ENCODE measurements at regions not wholly inside any gene's neighbourhood (a gene's known extent, or its start where the extent isn't known, plus 50 kb on each side); places are given as distances from the start of the nearest gene placed in this dataset.

DNA sequence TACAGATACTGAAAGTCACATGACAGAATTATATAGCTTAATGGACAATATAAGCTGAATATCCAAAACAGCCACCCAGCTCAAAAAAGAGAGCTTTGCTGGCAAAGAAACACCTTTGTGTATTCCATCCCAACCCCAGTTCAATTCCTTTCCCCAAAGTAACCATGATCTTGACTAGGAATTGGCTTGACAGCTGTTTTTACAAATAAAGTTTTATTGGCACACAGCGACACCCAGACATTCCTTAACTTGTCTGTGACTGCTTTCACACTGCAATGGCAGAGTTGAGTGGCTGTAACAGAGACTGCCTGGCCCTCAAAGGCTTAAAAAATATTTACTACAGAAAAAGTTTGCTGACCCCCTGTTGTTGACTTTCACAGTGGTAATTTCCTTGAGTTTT is 264.0 kb upstream of the TSHZ2 start:
- no peak for DNase-seq

- DNase-seq: no peak
Observed at GRCh38 chr20:52704553-52704952, 267.6 kb upstream of the TSHZ2 start.

DNA sequence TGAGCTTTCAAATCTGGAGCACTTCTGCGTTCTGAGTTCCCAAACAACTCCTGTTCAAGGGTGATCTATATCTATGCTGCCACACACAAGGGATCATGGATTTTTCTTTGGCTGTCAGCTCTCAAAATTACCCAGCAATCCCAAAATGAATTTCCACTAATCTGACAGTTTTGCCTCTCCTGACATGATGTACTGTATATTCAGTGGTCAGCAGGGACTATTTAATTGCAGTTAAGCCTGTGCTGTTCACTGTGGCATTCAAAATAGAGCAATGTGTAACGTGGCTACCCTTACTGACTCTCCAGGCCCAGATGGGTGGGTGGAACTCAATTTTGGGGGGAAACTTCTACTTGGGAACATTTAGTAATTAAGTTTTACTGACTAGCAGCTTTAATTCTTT is 283.8 kb upstream of the TSHZ2 start:
- DNase-seq: no peak

- DNase-seq: no peak
Observed at GRCh38 chr20:52684905-52685304, 287.3 kb upstream of the TSHZ2 start.

DNA sequence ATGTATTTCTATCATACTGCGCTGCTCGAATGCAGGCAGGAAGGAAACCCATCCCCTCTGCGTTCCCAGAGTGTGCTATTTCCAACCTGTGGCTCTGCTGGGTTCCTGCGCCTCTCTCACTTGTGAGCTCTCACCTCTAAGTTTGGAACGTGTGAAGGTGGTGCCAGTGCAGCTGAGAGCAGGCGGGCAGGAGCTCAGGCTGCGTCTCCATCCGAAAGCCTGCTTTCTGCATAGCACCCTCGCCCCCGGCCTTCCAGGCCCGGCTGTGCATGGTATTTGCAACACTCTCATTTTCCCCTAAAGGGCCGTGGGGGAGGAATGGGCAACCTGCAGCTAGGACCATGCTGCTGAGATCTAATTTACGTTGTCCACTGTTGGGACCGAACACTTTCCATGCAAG is 288.0 kb upstream of the TSHZ2 start:
- DNase-seq: no peak

- DNase-seq: no peak
Observed at GRCh38 chr20:52683761-52684160, 288.4 kb upstream of the TSHZ2 start.

- DNase-seq: no peak
Observed at GRCh38 chr20:52682237-52682636, 289.9 kb upstream of the TSHZ2 start.

DNA sequence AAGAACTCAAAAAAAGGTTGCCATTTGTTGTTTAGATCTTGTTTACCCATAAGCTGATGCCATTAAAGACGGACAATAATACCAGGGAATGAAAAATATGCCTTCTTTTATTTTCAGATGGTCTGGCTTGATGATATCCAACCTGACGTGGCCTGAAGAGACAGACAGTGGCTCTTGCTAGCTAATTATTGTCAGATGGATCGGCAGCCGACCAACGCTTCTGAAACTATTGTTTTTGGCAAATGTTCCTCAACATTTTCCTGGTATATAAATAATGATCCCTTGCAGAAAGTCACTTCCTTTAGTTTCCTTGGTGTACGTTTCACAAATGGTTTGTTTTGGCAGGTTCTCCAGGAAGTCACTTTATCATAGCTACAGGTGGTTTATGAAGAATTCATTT is 290.9 kb upstream of the TSHZ2 start:
- no peak for DNase-seq

DNA sequence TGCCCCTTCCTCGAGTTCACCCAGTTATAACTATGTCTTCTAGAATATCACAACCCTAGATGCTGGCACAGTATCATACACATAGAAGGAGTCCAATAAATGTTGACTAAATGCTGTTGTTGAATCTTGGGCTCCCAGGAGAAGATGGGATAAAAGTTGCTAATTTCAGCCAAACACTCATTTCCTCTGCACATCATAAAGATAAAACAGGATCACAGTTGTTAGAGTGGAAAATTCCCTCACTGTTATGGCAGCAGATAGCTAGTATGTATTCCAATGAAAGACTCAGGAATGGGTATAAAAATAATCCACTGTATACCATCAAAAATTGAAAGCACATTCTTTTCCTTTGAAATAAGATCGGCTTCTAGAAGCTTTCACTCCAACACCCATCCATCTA is 294.9 kb upstream of the TSHZ2 start:
- no peak for DNase-seq

- DNase-seq: no peak
Observed at GRCh38 chr20:52676283-52676995, 295.7 kb upstream of the TSHZ2 start.

- no peak for DNase-seq
Observed at GRCh38 chr20:52675375-52675774, 296.8 kb upstream of the TSHZ2 start.

- DNase-seq: no peak
Observed at GRCh38 chr20:52668626-52669025, 303.5 kb upstream of the TSHZ2 start.

- DNase-seq: no peak
Observed at GRCh38 chr20:52667358-52667757, 304.8 kb upstream of the TSHZ2 start.

GRCh38 chr20:52665441-52665840 is 306.7 kb upstream of the TSHZ2 start:
- no peak for DNase-seq

- DNase-seq: no peak
Observed at GRCh38 chr20:52655395-52655794, 316.8 kb upstream of the TSHZ2 start.

DNA sequence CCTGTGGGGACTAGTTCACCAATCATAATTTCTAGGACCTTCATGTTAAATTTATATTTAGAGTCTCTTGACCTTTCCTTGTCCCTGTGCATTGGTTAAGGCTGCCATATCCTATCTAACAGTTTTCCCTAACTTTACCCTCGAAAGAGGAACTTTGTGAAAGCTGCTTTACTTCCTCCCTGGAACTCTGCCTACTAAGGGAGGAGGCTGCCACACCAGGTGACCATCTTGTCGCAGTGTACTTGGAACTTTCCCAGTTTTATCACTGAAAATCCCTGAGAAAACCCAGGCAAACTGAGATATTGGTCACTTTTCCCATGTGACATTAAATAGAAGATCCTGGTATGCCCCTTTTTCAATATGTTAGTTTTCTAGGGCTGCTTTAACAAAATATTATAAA is 317.6 kb upstream of the TSHZ2 start:
- DNase-seq: no peak

- no peak for DNase-seq
Observed at GRCh38 chr20:52652271-52652670, 319.9 kb upstream of the TSHZ2 start.

DNA sequence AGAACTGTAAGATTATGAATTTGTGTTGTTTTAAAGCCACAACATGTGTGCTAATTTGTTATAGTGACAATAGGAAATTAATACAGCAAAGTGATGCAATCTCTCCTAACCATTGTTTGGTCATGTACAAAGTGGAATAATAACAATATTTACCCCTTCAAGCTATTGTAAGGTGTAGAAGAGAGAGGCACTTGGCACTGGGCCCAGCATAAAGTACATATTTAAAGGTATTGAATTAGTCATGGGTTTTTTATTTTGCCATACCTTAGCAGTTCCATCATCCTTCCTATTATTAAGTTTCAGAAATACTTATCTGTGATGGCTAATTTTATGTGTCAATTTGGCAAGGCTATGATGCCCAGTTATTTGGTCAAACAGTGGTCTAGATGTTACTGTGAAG is 322.4 kb upstream of the TSHZ2 start:
- DNase-seq: no peak

DNA sequence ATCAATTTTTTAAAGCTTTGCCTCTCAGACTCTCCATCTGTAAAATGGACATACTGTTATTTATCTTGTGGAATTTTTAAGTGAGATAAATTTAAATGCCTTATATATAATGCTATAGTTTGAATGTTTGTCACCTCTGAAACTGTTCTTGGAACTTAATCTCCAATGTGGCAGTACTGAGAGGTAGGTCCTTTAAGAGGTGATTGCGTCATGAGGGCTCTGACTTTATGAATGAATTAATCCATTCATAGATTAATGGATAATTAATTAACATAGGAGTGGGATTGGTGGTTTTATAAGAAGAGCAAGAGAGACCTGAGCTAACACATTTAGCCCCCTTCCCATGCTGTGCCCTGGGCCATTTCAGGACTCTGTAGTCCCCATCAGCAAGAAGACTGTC is 326.3 kb upstream of the TSHZ2 start:
- DNase-seq: no peak

- no peak for DNase-seq
Observed at GRCh38 chr20:52643034-52643433, 329.1 kb upstream of the TSHZ2 start.

DNA sequence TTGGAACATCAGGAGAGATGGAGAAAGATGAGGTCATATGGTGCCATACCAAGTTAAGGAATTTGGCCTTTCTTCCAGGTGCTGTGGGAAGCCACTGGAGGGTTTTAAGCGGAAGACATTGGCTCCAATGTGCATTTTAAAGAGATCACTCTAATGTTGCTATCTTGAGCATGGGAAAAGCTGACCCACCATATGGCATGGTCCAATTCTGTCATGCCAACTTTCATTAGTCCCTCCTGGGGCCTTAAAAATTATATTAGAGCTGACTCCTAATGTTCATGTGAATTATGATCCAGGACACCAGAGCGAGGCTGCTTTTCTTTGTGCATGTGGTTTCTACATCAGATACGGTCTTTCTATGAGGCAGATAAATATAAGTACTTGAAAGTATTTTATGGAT is 335.0 kb upstream of the TSHZ2 start:
- DNase-seq: no peak

DNA sequence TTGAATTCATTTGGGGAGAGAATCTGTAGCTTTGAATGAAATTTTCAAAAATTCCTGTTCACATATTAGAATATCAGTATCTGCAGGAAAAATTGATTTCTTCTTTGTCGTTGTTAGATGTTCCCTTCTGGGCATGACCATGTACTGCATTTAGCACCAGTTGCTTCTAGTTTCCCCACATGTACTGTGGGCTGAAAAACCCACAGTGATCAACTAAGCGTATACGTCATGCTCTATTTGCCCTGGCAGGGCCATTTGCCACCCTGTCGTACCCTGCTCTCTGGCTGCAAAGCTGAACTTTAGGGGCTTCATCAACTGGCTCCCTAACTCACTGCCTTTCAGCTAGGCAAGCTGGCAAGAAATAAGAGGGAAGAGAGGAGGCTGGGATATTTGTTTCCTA is 340.7 kb upstream of the TSHZ2 start:
- DNase-seq: no peak

- no peak for DNase-seq
Observed at GRCh38 chr20:52630138-52630537, 342.0 kb upstream of the TSHZ2 start.

- no peak for DNase-seq
Observed at GRCh38 chr20:52624281-52624680, 347.9 kb upstream of the TSHZ2 start.

GRCh38 chr20:52622081-52622480 is 350.1 kb upstream of the TSHZ2 start:
- DNase-seq: no peak

DNA sequence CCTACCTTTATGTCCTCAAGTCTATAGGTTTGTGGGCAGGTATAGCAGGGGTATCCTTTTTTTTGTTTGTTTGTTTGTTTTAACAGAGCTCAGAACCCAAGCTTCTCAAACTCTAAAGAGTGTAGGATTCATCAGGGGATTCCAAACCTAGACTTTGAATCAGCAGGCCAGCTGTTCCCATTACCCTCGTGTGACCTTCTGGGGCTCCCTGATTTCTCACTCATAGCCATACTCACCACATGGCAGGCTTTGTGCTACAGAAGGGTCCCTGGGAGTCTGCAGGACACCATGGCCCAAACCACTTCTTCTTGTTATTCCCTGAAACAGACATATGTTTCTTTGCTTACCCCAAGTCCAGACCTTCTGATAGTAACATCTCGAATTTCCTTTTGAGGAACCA is 350.8 kb upstream of the TSHZ2 start:
- DNase-seq: no peak
